GM20000 (cell line): ENCODE measurements at regions not wholly inside any gene's neighbourhood (a gene's known extent, or its start where the extent isn't known, plus 50 kb on each side); places are given as distances from the start of the nearest gene placed in this dataset.
"Not testable (repeated sequence)": the region's sequence is repeated elsewhere in the genome, so short reads cannot be mapped to it uniquely, and the experiment has no call there.

Experiments used
- DNase-seq: peaks from one replicate; pipeline ENCODE4 v3.0.0; 2012; ENCODE audit warnings: low spot score
- TF ChIP-seq, protein P1 (sequence below): IDR thresholded peaks from 2 replicates; pipeline ENCODE4 v1.5.1; 2012; ENCODE audit warnings: mild to moderate bottlenecking, control low read depth; ENCODE audit errors: extremely low read depth, missing control alignments

DNA sequence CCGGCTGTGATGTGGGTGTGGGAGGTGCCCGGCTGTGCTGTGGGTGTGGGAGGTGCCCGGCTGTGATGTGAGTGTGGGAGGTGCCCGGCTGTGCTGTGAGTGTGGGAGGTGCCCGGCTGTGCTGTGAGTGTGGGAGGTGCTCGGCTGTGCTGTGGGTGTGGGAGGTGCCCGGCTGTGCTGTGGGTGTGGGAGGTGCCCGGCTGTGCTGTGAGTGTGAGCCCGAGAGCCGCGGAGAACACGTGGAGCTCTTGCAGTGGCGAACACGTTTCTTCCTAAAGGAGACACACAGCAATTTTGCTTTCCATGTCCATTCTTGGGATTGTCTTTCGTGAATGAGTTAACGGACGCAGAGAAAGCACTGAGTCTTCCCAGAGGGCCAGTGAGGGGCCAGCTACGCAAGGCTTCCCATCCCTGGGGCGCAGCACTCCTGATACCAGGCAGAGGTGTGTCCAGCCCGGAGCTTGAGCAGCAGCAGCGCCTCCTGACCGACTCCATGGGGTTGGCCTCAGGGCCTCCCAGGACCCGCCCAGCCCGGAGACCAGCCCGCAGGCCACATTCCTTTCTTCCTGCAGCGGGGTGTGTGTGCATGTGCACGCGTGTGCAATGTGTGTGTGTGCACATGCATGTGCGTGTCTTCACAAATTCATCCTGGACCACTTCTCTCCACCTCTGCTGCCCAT, 245.0 kb upstream of the B3GAT1 start:
- TF ChIP-seq, protein P1, sequence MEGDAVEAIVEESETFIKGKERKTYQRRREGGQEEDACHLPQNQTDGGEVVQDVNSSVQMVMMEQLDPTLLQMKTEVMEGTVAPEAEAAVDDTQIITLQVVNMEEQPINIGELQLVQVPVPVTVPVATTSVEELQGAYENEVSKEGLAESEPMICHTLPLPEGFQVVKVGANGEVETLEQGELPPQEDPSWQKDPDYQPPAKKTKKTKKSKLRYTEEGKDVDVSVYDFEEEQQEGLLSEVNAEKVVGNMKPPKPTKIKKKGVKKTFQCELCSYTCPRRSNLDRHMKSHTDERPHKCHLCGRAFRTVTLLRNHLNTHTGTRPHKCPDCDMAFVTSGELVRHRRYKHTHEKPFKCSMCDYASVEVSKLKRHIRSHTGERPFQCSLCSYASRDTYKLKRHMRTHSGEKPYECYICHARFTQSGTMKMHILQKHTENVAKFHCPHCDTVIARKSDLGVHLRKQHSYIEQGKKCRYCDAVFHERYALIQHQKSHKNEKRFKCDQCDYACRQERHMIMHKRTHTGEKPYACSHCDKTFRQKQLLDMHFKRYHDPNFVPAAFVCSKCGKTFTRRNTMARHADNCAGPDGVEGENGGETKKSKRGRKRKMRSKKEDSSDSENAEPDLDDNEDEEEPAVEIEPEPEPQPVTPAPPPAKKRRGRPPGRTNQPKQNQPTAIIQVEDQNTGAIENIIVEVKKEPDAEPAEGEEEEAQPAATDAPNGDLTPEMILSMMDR, result no peak
- no peak for DNase-seq

DNA sequence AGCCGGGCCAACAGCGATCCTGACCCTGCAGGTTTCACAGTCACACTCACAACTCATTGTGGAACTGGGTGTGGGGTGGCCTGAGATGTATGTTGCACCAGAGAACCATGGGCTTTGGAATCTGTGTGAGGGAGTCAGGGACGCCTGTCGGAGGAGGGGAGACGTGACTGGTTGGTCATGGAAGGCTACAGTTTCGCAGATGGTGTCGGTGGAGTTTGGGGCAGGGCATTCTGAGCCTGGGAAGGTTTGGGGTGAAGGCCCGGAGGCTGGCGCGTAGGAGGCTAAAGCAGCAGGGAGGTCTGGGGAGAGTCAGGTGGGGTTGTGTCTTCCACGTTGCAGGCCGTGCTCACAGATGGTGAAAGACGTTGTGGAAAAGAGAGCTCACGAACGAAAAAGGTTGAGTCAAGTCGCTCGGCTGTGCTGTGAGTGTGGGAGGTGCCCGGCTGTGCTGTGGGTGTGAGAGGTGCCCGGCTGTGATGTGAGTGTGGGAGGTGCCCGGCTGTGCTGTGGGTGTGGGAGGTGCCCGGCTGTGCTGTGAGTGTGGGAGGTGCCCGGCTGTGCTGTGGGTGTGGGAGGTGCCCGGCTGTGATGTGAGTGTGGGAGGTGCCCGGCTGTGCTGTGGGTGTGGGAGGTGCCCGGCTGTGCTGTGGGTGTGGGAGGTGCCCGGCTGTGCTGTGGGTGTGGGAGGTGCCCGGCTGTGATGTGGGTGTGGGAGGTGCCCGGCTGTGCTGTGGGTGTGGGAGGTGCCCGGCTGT, 244.2 kb upstream of the B3GAT1 start:
- not testable (repeated sequence) for DNase-seq

DNA sequence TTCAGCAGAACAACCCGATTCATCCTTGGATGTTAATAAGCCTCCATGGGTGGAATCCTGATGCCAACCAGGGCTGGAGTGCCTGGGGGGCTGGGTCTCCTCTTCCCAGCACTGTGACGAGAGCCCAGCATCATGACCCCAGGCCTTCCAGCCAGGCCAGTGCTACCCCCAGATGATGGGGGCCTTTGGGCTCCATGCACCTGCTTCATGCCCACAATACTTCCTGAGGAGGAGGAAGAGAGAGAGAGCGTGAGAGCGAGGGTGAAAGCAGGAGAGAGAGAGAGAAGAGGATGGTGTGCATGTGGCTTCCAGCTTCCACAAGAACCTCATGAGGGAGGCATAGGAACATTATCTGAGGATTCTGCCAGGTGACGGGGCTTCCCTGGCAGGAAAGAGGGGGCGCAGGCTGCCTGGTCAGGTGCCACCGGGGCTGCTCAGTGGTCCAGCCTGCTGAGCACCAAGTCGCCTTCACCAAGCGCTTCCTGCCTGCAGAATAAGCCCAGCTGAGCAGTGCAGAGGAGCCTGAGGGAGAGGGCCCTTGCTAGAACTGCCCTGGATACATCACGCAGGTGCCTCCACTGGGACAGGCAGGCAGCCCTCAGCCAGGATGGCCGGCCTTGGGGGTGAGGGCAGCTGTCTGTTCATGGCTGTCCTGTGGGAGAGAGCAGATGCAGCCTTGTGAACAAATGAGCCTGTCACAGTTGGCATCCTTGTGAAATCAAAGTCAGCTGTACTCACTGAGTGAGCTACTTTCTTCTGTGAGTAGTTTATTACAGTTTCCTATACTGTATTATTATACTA, 243.3 kb upstream of the B3GAT1 start:
- no peak for DNase-seq

DNA sequence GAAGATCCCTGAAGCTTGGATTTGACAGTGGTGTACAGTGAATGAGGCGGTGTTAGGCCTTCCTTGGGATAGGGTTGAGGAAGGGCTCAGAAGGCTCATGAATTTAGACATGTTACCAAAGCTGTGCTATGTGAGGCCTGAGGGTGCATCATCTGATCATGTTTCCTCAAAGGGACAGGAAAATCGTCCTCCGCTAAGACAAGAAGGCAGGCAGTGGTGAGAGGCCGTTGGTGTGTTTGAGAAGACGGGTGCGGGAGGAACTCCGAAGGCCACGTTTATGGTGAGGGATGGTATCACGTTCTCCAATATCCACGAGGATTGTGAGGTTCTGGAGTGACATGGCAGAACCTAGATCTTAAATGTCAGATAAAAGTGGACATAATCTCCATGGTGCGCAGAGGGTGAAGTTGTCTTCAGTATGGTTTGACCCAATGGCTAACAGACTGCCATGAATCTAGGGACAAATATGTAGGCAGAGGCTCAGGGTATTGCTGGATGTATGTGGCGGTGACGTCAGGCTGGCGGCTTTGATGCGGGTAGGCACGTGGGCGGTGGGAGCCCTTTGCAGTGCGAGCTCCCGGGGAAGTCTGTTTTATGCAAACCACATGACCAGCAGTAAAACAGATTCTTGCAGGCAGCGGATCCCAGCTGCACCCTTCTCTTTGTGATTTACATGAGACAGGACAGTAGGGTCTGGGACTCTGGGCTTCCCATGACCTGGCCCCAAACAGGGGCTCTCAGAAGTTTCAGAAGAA, 242.3 kb upstream of the B3GAT1 start:
- TF ChIP-seq, protein P1, result no peak
- no peak for DNase-seq

More for the DNA sequence above, 243.3 kb upstream of the B3GAT1 start:
- TF ChIP-seq, protein P1, result no peak

DNA sequence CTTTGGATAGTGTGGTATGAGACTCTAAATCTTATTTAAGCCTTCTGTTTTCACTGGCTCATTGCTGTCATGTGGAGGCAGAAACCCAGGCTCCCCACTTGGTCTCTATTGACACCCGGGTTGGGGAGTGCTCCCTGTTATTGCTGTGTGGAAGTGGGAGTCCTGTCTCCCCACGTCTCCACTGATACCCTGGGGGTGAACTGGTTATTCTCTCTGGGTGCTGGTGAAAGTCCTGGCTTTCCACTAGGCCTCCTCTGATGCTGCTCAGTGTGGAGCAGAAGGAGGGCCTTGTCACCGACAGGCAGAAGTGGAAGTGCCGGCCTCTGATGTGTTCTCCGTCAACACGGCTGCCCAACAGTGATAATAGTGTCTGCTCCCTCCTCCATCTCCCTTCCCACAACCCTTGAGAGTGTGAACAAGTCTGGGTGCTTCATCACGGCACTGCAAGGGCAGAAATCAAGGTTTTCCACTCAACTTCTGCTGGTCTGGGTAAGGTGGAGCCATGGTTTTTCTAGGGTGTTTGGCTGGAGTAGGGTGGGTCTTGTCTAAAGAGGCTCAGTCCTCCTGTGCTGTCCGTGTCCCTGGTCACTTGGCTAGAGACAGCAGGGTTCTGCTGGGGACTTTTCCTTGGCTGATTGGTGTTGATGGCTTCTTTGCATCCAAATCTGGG, 240.7 kb upstream of the B3GAT1 start:
- TF ChIP-seq, protein P1, result no peak
- no peak for DNase-seq

DNA sequence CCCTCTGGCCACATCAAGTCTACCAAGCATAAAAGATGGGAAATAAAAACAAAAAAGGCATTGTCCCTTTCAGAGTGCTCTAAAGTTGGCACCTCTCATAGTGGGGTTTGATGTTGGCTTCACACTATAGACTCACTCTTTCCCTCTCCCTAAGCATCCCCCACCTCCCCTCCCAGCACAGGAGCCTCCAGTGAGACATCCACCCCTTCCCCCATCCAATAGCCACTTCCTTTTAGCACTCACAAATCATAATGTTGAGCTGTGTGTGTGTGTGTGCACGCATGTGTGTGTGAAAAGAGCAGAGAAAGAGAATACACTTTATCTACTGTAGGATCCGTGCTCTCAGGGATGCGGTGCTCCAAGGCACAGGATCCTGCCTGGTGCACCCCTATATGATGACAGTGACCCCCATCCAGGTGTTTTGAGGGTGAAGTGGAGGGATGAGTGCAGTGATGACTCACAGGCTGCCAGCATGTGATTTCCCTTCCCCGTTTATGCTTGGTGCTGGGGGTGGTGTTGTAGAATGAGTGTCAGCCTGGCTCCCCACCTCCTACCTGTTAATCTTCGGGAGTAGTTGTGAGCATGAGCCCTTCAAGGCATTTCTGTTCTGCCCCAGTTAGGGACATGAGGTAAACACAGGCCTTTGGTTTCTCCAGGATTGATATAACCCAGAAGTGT, 235.2 kb upstream of the B3GAT1 start:
- TF ChIP-seq, protein P1, result no peak
- DNase-seq, result no peak
